ENCODE measurements at regions not wholly inside any gene's neighbourhood (a gene's known extent, or its start where the extent isn't known, plus 50 kb on each side); places are given as distances from the start of the nearest gene placed in this dataset.

DNA sequence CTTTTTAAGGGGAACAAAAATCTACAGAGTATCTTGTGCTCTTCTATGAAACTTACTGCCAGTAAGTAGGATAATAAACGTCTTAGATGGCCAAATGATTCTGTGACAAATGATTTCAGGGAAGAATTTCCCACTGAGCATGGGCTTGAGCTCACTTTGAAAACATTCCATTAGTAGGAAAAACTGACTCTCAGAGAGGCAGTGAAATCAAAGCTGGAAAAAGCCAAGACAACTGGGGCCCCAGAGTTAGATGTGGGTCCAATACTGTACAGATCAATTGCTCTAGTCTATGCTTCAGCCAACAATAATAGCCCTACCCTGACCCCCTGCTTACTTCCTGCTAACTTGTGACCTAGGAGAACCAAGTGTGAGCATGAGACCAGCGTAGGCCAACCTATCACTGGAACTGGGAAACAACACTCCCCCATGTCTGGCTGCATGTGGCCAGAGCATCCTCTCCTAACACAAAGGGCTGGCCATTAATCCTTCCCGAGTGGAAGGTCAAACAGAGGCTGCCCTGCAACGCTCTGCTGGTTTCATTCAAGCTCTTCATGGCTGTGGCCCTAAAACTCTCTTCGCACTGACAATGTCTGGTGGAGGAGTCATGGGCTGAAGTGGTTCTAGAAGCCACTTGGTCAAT is 68.8 kb downstream of the FOXB1 start:
- Histone ChIP-seq H3K36me3 (ENCODE audit: control insufficient read depth, insufficient read depth, low read length) (no peaks in the 10 kb centered on the region), H3K27ac (ENCODE audit: low read depth, low read length) (no peak overlapping the region), H3K9ac (ENCODE audit: extremely low read depth, low read length, poor library complexity, severe bottlenecking) (no peak overlapping the region), H3K4me3 (ENCODE audit: low read length) (no peak overlapping the region), H3K9me3 (ENCODE audit: control insufficient read depth, low read length) (peaks cover 5% of the 10 kb centered on the region), H3K4me1 (ENCODE audit: control insufficient read depth, insufficient read depth, low read length) (no peaks in the 10 kb centered on the region), H3K27me3 (ENCODE audit: control insufficient read depth, insufficient read depth, low read length, poor library complexity, severe bottlenecking) (no peaks in the 10 kb centered on the region)
- Mint-ChIP-seq H3K36me3 (ENCODE audit: low read depth) (no peaks in the 10 kb centered on the region), H3K4me1 (peaks cover 29% of the 10 kb centered on the region), H3K4me3 (no peak overlapping the region), H3K27me3 (ENCODE audit: insufficient read depth) (peaks cover 8% of the 10 kb centered on the region), H3K27ac (no peak overlapping the region), H3K9me3 (peaks cover 7% of the 10 kb centered on the region)
- WGBS, 2 experiments (ENCODE audit: insufficient coverage in 1 of 2, insufficient read length in 1 of 2) = 80 to 91% methylated on average over 5 of the region's 5 CpGs
- TF ChIP-seq, protein P1, sequence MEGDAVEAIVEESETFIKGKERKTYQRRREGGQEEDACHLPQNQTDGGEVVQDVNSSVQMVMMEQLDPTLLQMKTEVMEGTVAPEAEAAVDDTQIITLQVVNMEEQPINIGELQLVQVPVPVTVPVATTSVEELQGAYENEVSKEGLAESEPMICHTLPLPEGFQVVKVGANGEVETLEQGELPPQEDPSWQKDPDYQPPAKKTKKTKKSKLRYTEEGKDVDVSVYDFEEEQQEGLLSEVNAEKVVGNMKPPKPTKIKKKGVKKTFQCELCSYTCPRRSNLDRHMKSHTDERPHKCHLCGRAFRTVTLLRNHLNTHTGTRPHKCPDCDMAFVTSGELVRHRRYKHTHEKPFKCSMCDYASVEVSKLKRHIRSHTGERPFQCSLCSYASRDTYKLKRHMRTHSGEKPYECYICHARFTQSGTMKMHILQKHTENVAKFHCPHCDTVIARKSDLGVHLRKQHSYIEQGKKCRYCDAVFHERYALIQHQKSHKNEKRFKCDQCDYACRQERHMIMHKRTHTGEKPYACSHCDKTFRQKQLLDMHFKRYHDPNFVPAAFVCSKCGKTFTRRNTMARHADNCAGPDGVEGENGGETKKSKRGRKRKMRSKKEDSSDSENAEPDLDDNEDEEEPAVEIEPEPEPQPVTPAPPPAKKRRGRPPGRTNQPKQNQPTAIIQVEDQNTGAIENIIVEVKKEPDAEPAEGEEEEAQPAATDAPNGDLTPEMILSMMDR (conservative IDR thresholded peaks at IDR 0.05) = no peak
- DNase-seq = no peak

DNA sequence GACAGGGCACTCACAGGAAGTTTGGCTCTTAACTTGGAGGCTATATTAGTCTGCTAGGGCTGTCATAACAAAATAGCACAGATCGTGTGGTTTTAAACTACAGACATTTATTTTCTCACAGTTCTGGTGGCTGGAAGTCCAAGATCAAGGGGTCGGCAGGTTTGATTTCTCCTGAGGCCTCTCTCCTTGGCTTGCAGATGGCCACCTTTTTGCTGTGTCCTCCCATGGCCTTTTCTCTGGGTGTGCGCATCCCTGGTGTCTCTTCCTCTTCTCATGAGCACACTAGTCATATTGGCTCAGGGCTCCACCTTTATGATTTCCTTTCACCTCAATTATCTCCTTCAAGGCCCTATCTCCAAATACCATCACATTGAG is 69.3 kb downstream of the FOXB1 start:
- Histone ChIP-seq H3K27ac (ENCODE audit: low read depth, low read length) (no peak overlapping the region), H3K36me3 (ENCODE audit: control insufficient read depth, insufficient read depth, low read length) (no peaks in the 10 kb centered on the region), H3K4me3 (ENCODE audit: low read length) (no peak overlapping the region), H3K4me1 (ENCODE audit: control insufficient read depth, insufficient read depth, low read length) (no peaks in the 10 kb centered on the region), H3K9me3 (ENCODE audit: control insufficient read depth, low read length) (peaks cover 5% of the 10 kb centered on the region), H3K9ac (ENCODE audit: extremely low read depth, low read length, poor library complexity, severe bottlenecking) (no peak overlapping the region), H3K27me3 (ENCODE audit: control insufficient read depth, insufficient read depth, low read length, poor library complexity, severe bottlenecking) (no peaks in the 10 kb centered on the region)
- Mint-ChIP-seq H3K36me3 (ENCODE audit: low read depth) (no peaks in the 10 kb centered on the region), H3K27ac (no peak overlapping the region), H3K4me3 (no peak overlapping the region), H3K4me1 (peaks cover 33% of the 10 kb centered on the region), H3K27me3 (ENCODE audit: insufficient read depth) (peaks cover 8% of the 10 kb centered on the region), H3K9me3 (peaks cover 7% of the 10 kb centered on the region)
- no peak for DNase-seq
- TF ChIP-seq, protein P1 (conservative IDR thresholded peaks at IDR 0.05) = no peak
- 95 to 96% methylated on average over 3 of the region's 3 CpGs for WGBS, 2 experiments (ENCODE audit: insufficient coverage in 1 of 2, insufficient read length in 1 of 2)

DNA sequence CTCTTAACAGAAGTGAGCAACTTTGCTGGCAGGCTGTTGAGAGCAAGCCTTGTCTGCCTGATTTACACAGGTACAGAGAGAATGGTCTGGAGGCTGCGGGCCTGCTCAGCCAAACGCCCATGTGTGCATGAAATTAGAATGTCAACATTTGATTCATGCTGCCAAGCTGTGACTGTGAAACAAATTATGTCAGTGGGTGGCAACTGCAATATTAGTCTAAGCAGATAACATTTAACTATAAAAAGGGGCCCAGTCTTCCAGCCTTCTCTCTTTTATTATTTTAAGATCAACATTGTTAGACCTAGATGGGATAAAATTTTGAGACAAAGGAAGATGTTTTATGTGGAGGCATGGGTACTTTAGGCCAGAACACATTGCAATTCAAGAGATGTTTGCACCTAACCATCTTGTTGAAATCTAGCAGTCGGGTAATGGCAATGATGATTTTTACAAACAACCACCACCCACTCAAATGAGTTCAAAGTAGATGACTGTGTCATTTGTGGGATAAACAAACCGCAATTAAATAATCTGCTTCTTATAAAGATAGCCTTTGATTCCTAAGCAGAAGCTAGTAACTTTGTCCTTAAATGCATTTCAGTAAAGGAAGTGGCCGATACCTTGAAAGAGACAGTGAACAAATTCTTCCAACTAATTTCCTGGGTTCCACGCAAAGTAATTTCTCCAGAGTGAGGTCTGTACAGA is 70.2 kb downstream of the FOXB1 start:
- 76 to 93% methylated on average over 5 to 6 of the region's 6 CpGs for WGBS, 2 experiments (ENCODE audit: insufficient coverage in 1 of 2, insufficient read length in 1 of 2)
- Mint-ChIP-seq H3K4me1 (peaks cover 37% of the 10 kb centered on the region), H3K36me3 (ENCODE audit: low read depth) (no peaks in the 10 kb centered on the region), H3K27me3 (ENCODE audit: insufficient read depth) (peaks cover 8% of the 10 kb centered on the region), H3K9me3 (peaks cover 7% of the 10 kb centered on the region), H3K27ac (no peak overlapping the region), H3K4me3 (no peak overlapping the region)
- Histone ChIP-seq H3K27me3 (ENCODE audit: control insufficient read depth, insufficient read depth, low read length, poor library complexity, severe bottlenecking) (no peaks in the 10 kb centered on the region), H3K36me3 (ENCODE audit: control insufficient read depth, insufficient read depth, low read length) (no peaks in the 10 kb centered on the region), H3K9me3 (ENCODE audit: control insufficient read depth, low read length) (peaks cover 5% of the 10 kb centered on the region), H3K27ac (ENCODE audit: low read depth, low read length) (no peak overlapping the region), H3K9ac (ENCODE audit: extremely low read depth, low read length, poor library complexity, severe bottlenecking) (no peak overlapping the region), H3K4me1 (ENCODE audit: control insufficient read depth, insufficient read depth, low read length) (no peaks in the 10 kb centered on the region), H3K4me3 (ENCODE audit: low read length) (no peak overlapping the region)
- no peak for DNase-seq
- TF ChIP-seq, protein P1 (conservative IDR thresholded peaks at IDR 0.05) = no peak
